ENCODE measurements at regions not wholly inside any gene's neighbourhood (a gene's known extent, or its start where the extent isn't known, plus 50 kb on each side); places are given as distances from the start of the nearest gene placed in this dataset.
"Not testable (repeated sequence)": the region's sequence is repeated elsewhere in the genome, so short reads cannot be mapped to it uniquely, and the experiment has no call there.

GRCh38 chr11:10954184-10954583, 96.3 kb upstream of the ZBED5 start:
- Histone ChIP-seq H3K36me3 (ENCODE audit: insufficient read depth, low read length) (no peaks in the 10 kb centered on the region), H3K9me3 (ENCODE audit: control insufficient read depth, insufficient read depth, low read length) (no peaks in the 10 kb centered on the region), H3K4me1 (ENCODE audit: insufficient read depth, low read length) (no peaks in the 10 kb centered on the region), H3K9ac (ENCODE audit: low read depth, low read length) (no peak overlapping the region)

- H3K36me3 ChIP-seq (ENCODE audit: insufficient read depth, low read length): no peaks in the 10 kb centered on the region
- H3K9ac ChIP-seq (ENCODE audit: low read depth, low read length): no peak overlapping the region
- no peaks in the 10 kb centered on the region for H3K9me3 ChIP-seq (ENCODE audit: control insufficient read depth, insufficient read depth, low read length)
- no peaks in the 10 kb centered on the region for H3K4me1 ChIP-seq (ENCODE audit: insufficient read depth, low read length)
These were observed 95.0 kb upstream of the ZBED5 start for GRCh38 chr11:10952872-10953271.

GRCh38 chr11:10947935-10948334, 90.1 kb upstream of the ZBED5 start:
- H3K4me1 ChIP-seq (ENCODE audit: insufficient read depth, low read length); H3K36me3 ChIP-seq (ENCODE audit: insufficient read depth, low read length); H3K9ac ChIP-seq (ENCODE audit: low read depth, low read length); H3K9me3 ChIP-seq (ENCODE audit: control insufficient read depth, insufficient read depth, low read length): not testable (repeated sequence)

- no peak overlapping the region for H3K9ac ChIP-seq (ENCODE audit: low read depth, low read length)
- no peaks in the 10 kb centered on the region for H3K36me3 ChIP-seq (ENCODE audit: insufficient read depth, low read length)
- H3K9me3 ChIP-seq (ENCODE audit: control insufficient read depth, insufficient read depth, low read length): no peaks in the 10 kb centered on the region
- no peaks in the 10 kb centered on the region for H3K4me1 ChIP-seq (ENCODE audit: insufficient read depth, low read length)
These were observed 88.2 kb upstream of the ZBED5 start for GRCh38 chr11:10946072-10946471.

- Histone ChIP-seq H3K9me3 (ENCODE audit: control insufficient read depth, insufficient read depth, low read length) (no peaks in the 10 kb centered on the region), H3K9ac (ENCODE audit: low read depth, low read length) (no peak overlapping the region), H3K4me1 (ENCODE audit: insufficient read depth, low read length) (no peaks in the 10 kb centered on the region), H3K36me3 (ENCODE audit: insufficient read depth, low read length) (no peaks in the 10 kb centered on the region)
These were observed 87.3 kb upstream of the ZBED5 start for GRCh38 chr11:10945196-10945595.

GRCh38 chr11:10943968-10944367, 86.1 kb upstream of the ZBED5 start:
- Histone ChIP-seq H3K4me1 (ENCODE audit: insufficient read depth, low read length) (no peaks in the 10 kb centered on the region), H3K9ac (ENCODE audit: low read depth, low read length) (no peak overlapping the region), H3K9me3 (ENCODE audit: control insufficient read depth, insufficient read depth, low read length) (no peaks in the 10 kb centered on the region), H3K36me3 (ENCODE audit: insufficient read depth, low read length) (no peaks in the 10 kb centered on the region)

GRCh38 chr11:10942620-10943019, 84.8 kb upstream of the ZBED5 start:
- no peaks in the 10 kb centered on the region for H3K36me3 ChIP-seq (ENCODE audit: insufficient read depth, low read length)
- no peaks in the 10 kb centered on the region for H3K4me1 ChIP-seq (ENCODE audit: insufficient read depth, low read length)
- H3K9me3 ChIP-seq (ENCODE audit: control insufficient read depth, insufficient read depth, low read length): no peaks in the 10 kb centered on the region
- H3K9ac ChIP-seq (ENCODE audit: low read depth, low read length): no peak overlapping the region

- Histone ChIP-seq H3K9ac (ENCODE audit: low read depth, low read length) (no peak overlapping the region), H3K9me3 (ENCODE audit: control insufficient read depth, insufficient read depth, low read length) (no peaks in the 10 kb centered on the region), H3K36me3 (ENCODE audit: insufficient read depth, low read length) (no peaks in the 10 kb centered on the region), H3K4me1 (ENCODE audit: insufficient read depth, low read length) (no peaks in the 10 kb centered on the region)
These were observed 84.0 kb upstream of the ZBED5 start for GRCh38 chr11:10941871-10942270.

GRCh38 chr11:10941414-10941813, 83.6 kb upstream of the ZBED5 start:
- Histone ChIP-seq H3K9me3 (ENCODE audit: control insufficient read depth, insufficient read depth, low read length) (no peaks in the 10 kb centered on the region), H3K36me3 (ENCODE audit: insufficient read depth, low read length) (no peaks in the 10 kb centered on the region), H3K9ac (ENCODE audit: low read depth, low read length) (no peak overlapping the region), H3K4me1 (ENCODE audit: insufficient read depth, low read length) (no peaks in the 10 kb centered on the region)

- no peaks in the 10 kb centered on the region for H3K4me1 ChIP-seq (ENCODE audit: insufficient read depth, low read length)
These were observed 81.0 kb upstream of the ZBED5 start for GRCh38 chr11:10938650-10939387.

GRCh38 chr11:10938231-10938630, 80.4 kb upstream of the ZBED5 start:
- no peak overlapping the region for H3K9ac ChIP-seq (ENCODE audit: low read depth, low read length)
- H3K9me3 ChIP-seq (ENCODE audit: control insufficient read depth, insufficient read depth, low read length): no peaks in the 10 kb centered on the region
- no peaks in the 10 kb centered on the region for H3K36me3 ChIP-seq (ENCODE audit: insufficient read depth, low read length)
- no peaks in the 10 kb centered on the region for H3K4me1 ChIP-seq (ENCODE audit: insufficient read depth, low read length)

More at GRCh38 chr11:10938650-10939387, 81.0 kb upstream of the ZBED5 start:
- Histone ChIP-seq H3K9me3 (ENCODE audit: control insufficient read depth, insufficient read depth, low read length) (no peaks in the 10 kb centered on the region), H3K36me3 (ENCODE audit: insufficient read depth, low read length) (no peaks in the 10 kb centered on the region), H3K9ac (ENCODE audit: low read depth, low read length) (no peak overlapping the region)

GRCh38 chr11:10937385-10937771, 79.5 kb upstream of the ZBED5 start:
- Histone ChIP-seq H3K9me3 (ENCODE audit: control insufficient read depth, insufficient read depth, low read length) (no peaks in the 10 kb centered on the region), H3K4me1 (ENCODE audit: insufficient read depth, low read length) (no peaks in the 10 kb centered on the region), H3K36me3 (ENCODE audit: insufficient read depth, low read length) (no peaks in the 10 kb centered on the region), H3K9ac (ENCODE audit: low read depth, low read length) (no peak overlapping the region)

GRCh38 chr11:10936626-10937384, 79.0 kb upstream of the ZBED5 start:
- no peak overlapping the region for H3K9ac ChIP-seq (ENCODE audit: low read depth, low read length)
- H3K4me1 ChIP-seq (ENCODE audit: insufficient read depth, low read length): no peaks in the 10 kb centered on the region
- H3K9me3 ChIP-seq (ENCODE audit: control insufficient read depth, insufficient read depth, low read length): no peaks in the 10 kb centered on the region
- no peaks in the 10 kb centered on the region for H3K36me3 ChIP-seq (ENCODE audit: insufficient read depth, low read length)

GRCh38 chr11:10935015-10935559, 77.2 kb upstream of the ZBED5 start:
- Histone ChIP-seq H3K9ac (ENCODE audit: low read depth, low read length) (no peak overlapping the region), H3K36me3 (ENCODE audit: insufficient read depth, low read length) (no peaks in the 10 kb centered on the region), H3K4me1 (ENCODE audit: insufficient read depth, low read length) (no peaks in the 10 kb centered on the region), H3K9me3 (ENCODE audit: control insufficient read depth, insufficient read depth, low read length) (no peaks in the 10 kb centered on the region)

- H3K9me3 ChIP-seq (ENCODE audit: control insufficient read depth, insufficient read depth, low read length): no peaks in the 10 kb centered on the region
- peak overlapping the region; percentile 78 for H3K9ac ChIP-seq (ENCODE audit: low read depth, low read length)
- H3K4me1 ChIP-seq (ENCODE audit: insufficient read depth, low read length): no peaks in the 10 kb centered on the region
- no peaks in the 10 kb centered on the region for H3K36me3 ChIP-seq (ENCODE audit: insufficient read depth, low read length)
These were observed 76.5 kb upstream of the ZBED5 start for GRCh38 chr11:10934293-10934860.
